IMR-90 (cell line): ENCODE measurements at regions not wholly inside any gene's neighbourhood (a gene's known extent, or its start where the extent isn't known, plus 50 kb on each side); places are given as distances from the start of the nearest gene placed in this dataset.

Experiments
- ATAC-seq: fragments of 200-7000 bp; cut with Tn5 transposase; 2 replicates; pipeline ENCODE4 v1.9.1; 2020; ENCODE audit warnings: low read depth, mild to moderate bottlenecking, moderate library complexity
- BruUV-seq: library from RNA; stranded (reverse); fragments of 400-500 nt; replicated peaks from 2 replicates; lab custom pipeline; 2021; lab: Mats Ljungman, UMichigan
- CTCF ChIA-PET: fragments of 300-600 bp; formaldehyde crosslinking; extraction: SDS; loops from one replicate; lab custom pipeline; 2021; ENCODE audit warnings: antibody characterized with exemption; lab: Yijun Ruan, JAX
- POLR2A ChIA-PET: fragments of 300-600 bp; sonication (Branson Sonifier 250); formaldehyde crosslinking; loops from one replicate; lab custom pipeline; 2022; ENCODE audit warnings: antibody characterized with exemption; ENCODE audit not compliant: unreplicated experiment; lab: Charles Lee
- DNase-seq: peaks from one replicate; pipeline ENCODE4 v3.0.0; 2013
- H2AFZ ChIP-seq: replicated peaks from 2 replicates; pipeline ENCODE3; 2013; ENCODE audit warnings: low read length, mild to moderate bottlenecking; ENCODE audit not compliant: poor library complexity
- H2AK5ac ChIP-seq: 2 replicates; pipeline ENCODE4 v1.6.1; 2013; ENCODE audit warnings: low read depth, low read length, inconsistent platforms
- H2AK9ac ChIP-seq: replicated peaks from 2 replicates; pipeline ENCODE3; 2013; ENCODE audit warnings: mild to moderate bottlenecking, low read depth, low read length, moderate library complexity; ENCODE audit not compliant: poor library complexity
- H2BK120ac ChIP-seq: 2 replicates; pipeline ENCODE4 v1.6.1; 2013; ENCODE audit warnings: low read depth, low read length, inconsistent platforms
- H2BK15ac ChIP-seq: 3 replicates; pipeline ENCODE4 v1.6.1; 2013; ENCODE audit warnings: low read depth, low read length, inconsistent platforms
- H2BK20ac ChIP-seq: 2 replicates; pipeline ENCODE4 v1.6.1; 2013; ENCODE audit warnings: low read depth, mild to moderate bottlenecking, inconsistent platforms, low read length, moderate library complexity
- H2BK5ac ChIP-seq: 2 replicates; pipeline ENCODE4 v1.6.1; 2013; ENCODE audit warnings: mild to moderate bottlenecking, low read depth, low read length, inconsistent platforms; ENCODE audit not compliant: poor library complexity, severe bottlenecking
- H3K14ac ChIP-seq: replicated peaks from 2 replicates; pipeline ENCODE4 v1.6.1; 2013; ENCODE audit warnings: low read depth, low read length, inconsistent platforms
- H3K18ac ChIP-seq: 2 replicates; pipeline ENCODE4 v1.6.1; 2013; ENCODE audit warnings: low read depth, low read length, control low read depth
- H3K23ac ChIP-seq: 2 replicates; pipeline ENCODE4 v1.6.1; 2013; ENCODE audit warnings: low read depth, low read length, inconsistent platforms
- H3K27ac ChIP-seq: 2 replicates; pipeline ENCODE4 v1.5.1; 2013; ENCODE audit warnings: mild to moderate bottlenecking, control low read depth, low read length; ENCODE audit not compliant: insufficient read depth
- H3K27me3 ChIP-seq: 2 replicates; pipeline ENCODE4 v1.6.1; 2013; ENCODE audit warnings: low read length; ENCODE audit not compliant: control insufficient read depth, insufficient read depth
- H3K36me3 ChIP-seq: 2 replicates; pipeline ENCODE4 v1.6.1; 2013; ENCODE audit warnings: low read length, mixed read lengths; ENCODE audit not compliant: control insufficient read depth, insufficient read depth
- H3K4ac ChIP-seq: 2 replicates; pipeline ENCODE4 v1.6.1; 2013; ENCODE audit warnings: low read depth, low read length, inconsistent platforms
- H3K4me1 ChIP-seq: 2 replicates; pipeline ENCODE4 v1.6.1; 2013; ENCODE audit warnings: low read length, mixed read lengths; ENCODE audit not compliant: control insufficient read depth, insufficient read depth
- H3K4me2 ChIP-seq: 2 replicates; pipeline ENCODE4 v1.6.1; 2013; ENCODE audit warnings: low read depth, mild to moderate bottlenecking, control low read depth, low read length, moderate library complexity
- H3K4me3 ChIP-seq: 2 replicates; pipeline ENCODE4 v1.5.1; 2013; ENCODE audit warnings: low read depth, mild to moderate bottlenecking, control low read depth, low read length, moderate library complexity; ENCODE audit not compliant: insufficient read depth
- H3K56ac ChIP-seq: 2 replicates; pipeline ENCODE4 v1.6.1; 2013; ENCODE audit warnings: low read length, inconsistent platforms; ENCODE audit not compliant: insufficient read depth; ENCODE audit errors: extremely low read depth
- H3K79me1 ChIP-seq, 2 experiments: 2 replicates each; pipeline ENCODE4 v1.6.1; 2013; ENCODE audit warnings: low read length in 2 of 2, inconsistent platforms in 1 of 2, low read depth in 1 of 2
- H3K9ac ChIP-seq: 2 replicates; pipeline ENCODE4 v1.6.1; 2013; ENCODE audit warnings: low read depth, low read length, control low read depth
- H3K9me1 ChIP-seq: 2 replicates; pipeline ENCODE4 v1.6.1; 2013; ENCODE audit warnings: low read length, inconsistent platforms; ENCODE audit not compliant: insufficient read depth
- H3K9me3 ChIP-seq: 2 replicates; pipeline ENCODE4 v1.6.1; 2013; ENCODE audit warnings: low read length; ENCODE audit not compliant: control insufficient read depth, insufficient read depth
- H4K20me1 ChIP-seq: 2 replicates; pipeline ENCODE4 v1.6.1; 2013; ENCODE audit warnings: low read length, inconsistent platforms; ENCODE audit not compliant: insufficient read depth
- H4K5ac ChIP-seq: 2 replicates; pipeline ENCODE4 v1.6.1; 2013; ENCODE audit warnings: mild to moderate bottlenecking, low read depth, low read length, control low read depth
- H4K8ac ChIP-seq, 2 experiments: 2 replicates each; pipeline ENCODE4 v1.6.1; 2013; ENCODE audit warnings: low read depth in 2 of 2, low read length in 2 of 2, control low read depth in 1 of 2, inconsistent platforms in 1 of 2
- H4K91ac ChIP-seq: 2 replicates; pipeline ENCODE4 v1.6.1; 2013; ENCODE audit warnings: low read depth, low read length, inconsistent platforms; ENCODE audit not compliant: insufficient read depth
- BHLHE40 ChIP-seq: fragments of 150-350 bp; IDR thresholded peaks from 2 replicates; pipeline ENCODE4 v1.6.1; 2016; ENCODE audit warnings: mild to moderate bottlenecking, low read depth, low read length
- CEBPB ChIP-seq: IDR thresholded peaks from 2 replicates; pipeline ENCODE4 v1.6.1; 2012; ENCODE audit warnings: low read depth, low read length, improper control_type of control experiment
- CHD1 ChIP-seq: IDR thresholded peaks from 2 replicates; pipeline ENCODE4 v1.6.1; 2012; ENCODE audit warnings: low read depth, low read length, improper control_type of control experiment
- CTCF ChIP-seq: conservative IDR thresholded peaks from 2 replicates; pipeline ENCODE4 v1.5.1; 2012; ENCODE audit warnings: mild to moderate bottlenecking, low read depth, low read length, improper control_type of control experiment
- ELK1 ChIP-seq: fragments of 150-350 bp; IDR thresholded peaks from 2 replicates; pipeline ENCODE4 v1.6.1; 2016; ENCODE audit warnings: low read depth, mild to moderate bottlenecking, low read length, moderate library complexity, borderline replicate concordance
- FOS ChIP-seq: fragments of 150-350 bp; IDR thresholded peaks from 2 replicates; pipeline ENCODE4 v1.6.1; 2016; ENCODE audit warnings: low read depth, low read length
- MAFK ChIP-seq: IDR thresholded peaks from 2 replicates; pipeline ENCODE4 v1.6.1; 2012; ENCODE audit warnings: low read depth, low read length, improper control_type of control experiment
- MAZ ChIP-seq: IDR thresholded peaks from 2 replicates; pipeline ENCODE4 v1.6.1; 2012; ENCODE audit warnings: low read depth, mild to moderate bottlenecking, low read length, improper control_type of control experiment, moderate library complexity, borderline replicate concordance
- MXI1 ChIP-seq: IDR thresholded peaks from 2 replicates; pipeline ENCODE4 v1.6.1; 2012; ENCODE audit warnings: low read depth, mild to moderate bottlenecking, low read length, moderate library complexity, borderline replicate concordance
- NFE2L2 ChIP-seq: fragments of 150-350 bp; IDR thresholded peaks from 2 replicates; pipeline ENCODE4 v1.6.1; 2016; ENCODE audit warnings: low read depth, mild to moderate bottlenecking, low read length
- POLR2A ChIP-seq: IDR thresholded peaks from 2 replicates; pipeline ENCODE4 v1.6.1; 2012; ENCODE audit warnings: mild to moderate bottlenecking, low read depth, low read length
- RAD21 ChIP-seq: IDR thresholded peaks from 2 replicates; pipeline ENCODE4 v1.6.1; 2012; ENCODE audit warnings: low read length, improper control_type of control experiment
- RCOR1 ChIP-seq: IDR thresholded peaks from 2 replicates; pipeline ENCODE4 v1.6.1; 2012; ENCODE audit warnings: mild to moderate bottlenecking, low read length, improper control_type of control experiment; ENCODE audit not compliant: insufficient replicate concordance
- RFX5 ChIP-seq: IDR thresholded peaks from 2 replicates; pipeline ENCODE4 v1.8.0; 2012; ENCODE audit warnings: low read depth, mild to moderate bottlenecking, low read length, moderate library complexity
- SMC3 ChIP-seq: fragments of 150-350 bp; IDR thresholded peaks from 2 replicates; pipeline ENCODE4 v1.6.1; 2016; ENCODE audit warnings: low read depth, mild to moderate bottlenecking, antibody characterized with exemption, low read length, moderate library complexity
- WGBS, 2 experiments: methylation state at CpG; one replicate each; pipeline versions ENCODE4 v1.1.5 to v1.1.7; 2013; ENCODE audit warnings: missing lambda C conversion rate in 2 of 2; ENCODE audit not compliant: insufficient read length in 1 of 2; ENCODE audit errors: extremely low coverage in 2 of 2; 5-methylcytosine and 5-hydroxymethylcytosine counted together
- dilution Hi-C: fragments of 300-500 bp; cut with HindIII; formaldehyde crosslinking; loops from one replicate; pipeline ENCODE4 v1.14.3; 2018; ENCODE audit warnings: low sequenced_read_pairs; ENCODE audit not compliant: unreplicated experiment
- in situ Hi-C: fragments of 300-500 bp; cut with MboI; formaldehyde crosslinking; loops from 3 replicates; pipeline ENCODE4 v1.14.3; 2019; ENCODE audit warnings: low sequenced_read_pairs, inconsistent platforms, mixed read lengths
- intact Hi-C: fragments of 100-400 bp; cut with micrococcal nuclease; formaldehyde crosslinking; loops from 2 replicates; pipeline ENCODE4 v1.10.0; 2022

GRCh38 chr2:123245156-123245555 is 779.9 kb upstream of the CNTNAP5 start:
- CTCF ChIA-PET: no interaction called here
- in situ Hi-C loops: no loop called here

More at GRCh38 chr2:123245156-123245555, 779.9 kb upstream of the CNTNAP5 start:
- Histone ChIP-seq H2AK9ac (no peak overlapping the region), H3K4me1 (no peaks in the 10 kb centered on the region), H3K18ac (no peak overlapping the region), H3K27me3 (no peaks in the 10 kb centered on the region), H3K23ac (no peak overlapping the region), H2AK5ac (no peak overlapping the region), H2AFZ (no peak overlapping the region), H3K27ac (no peak overlapping the region), H3K56ac (no peak overlapping the region), H3K4me2 (no peak overlapping the region), H4K91ac (no peak overlapping the region), H3K9me1 (no peaks in the 10 kb centered on the region), H4K5ac (no peak overlapping the region), H2BK5ac (no peak overlapping the region), H3K4me3 (no peak overlapping the region), H4K20me1 (no peaks in the 10 kb centered on the region), H2BK15ac (no peak overlapping the region), H2BK20ac (no peak overlapping the region), H3K9ac (no peak overlapping the region), H3K9me3 (peaks cover 12% of the 10 kb centered on the region), H3K4ac (no peak overlapping the region), H4K8ac (no peak overlapping the region), H3K79me1 (no peaks in the 10 kb centered on the region), H2BK120ac (no peak overlapping the region), H3K14ac (no peak overlapping the region), H3K36me3 (no peaks in the 10 kb centered on the region)
- no CpG with 5 or more reads among the region's 3 CpGs for WGBS, 2 experiments
- no peak for DNase-seq
- TF ChIP-seq NFE2L2: no peak
- no peak for TF ChIP-seq CEBPB
- no peak for TF ChIP-seq MAFK
- TF ChIP-seq RFX5: no peak
- TF ChIP-seq MAZ: no peak
- no peak for TF ChIP-seq FOS
- TF ChIP-seq MXI1: no peak
- TF ChIP-seq BHLHE40: no peak
- no peak for TF ChIP-seq RCOR1
- no peak for TF ChIP-seq SMC3
- TF ChIP-seq ELK1: no peak
- TF ChIP-seq CTCF: no peak
- no peak for TF ChIP-seq RAD21
- no peak for TF ChIP-seq POLR2A
- no peak for TF ChIP-seq CHD1
- no TSS peak for BruUV-seq
- intact Hi-C loops (no loop called here), dilution Hi-C loops (no loop called here)
- no peak for ATAC-seq
- POLR2A ChIA-PET: no interaction called here
